ENCODE measurements at regions not wholly inside any gene's neighbourhood (a gene's known extent, or its start where the extent isn't known, plus 50 kb on each side); places are given as distances from the start of the nearest gene placed in this dataset.
"Not testable (repeated sequence)": the region's sequence is repeated elsewhere in the genome, so short reads cannot be mapped to it uniquely, and the experiment has no call there.

DNA sequence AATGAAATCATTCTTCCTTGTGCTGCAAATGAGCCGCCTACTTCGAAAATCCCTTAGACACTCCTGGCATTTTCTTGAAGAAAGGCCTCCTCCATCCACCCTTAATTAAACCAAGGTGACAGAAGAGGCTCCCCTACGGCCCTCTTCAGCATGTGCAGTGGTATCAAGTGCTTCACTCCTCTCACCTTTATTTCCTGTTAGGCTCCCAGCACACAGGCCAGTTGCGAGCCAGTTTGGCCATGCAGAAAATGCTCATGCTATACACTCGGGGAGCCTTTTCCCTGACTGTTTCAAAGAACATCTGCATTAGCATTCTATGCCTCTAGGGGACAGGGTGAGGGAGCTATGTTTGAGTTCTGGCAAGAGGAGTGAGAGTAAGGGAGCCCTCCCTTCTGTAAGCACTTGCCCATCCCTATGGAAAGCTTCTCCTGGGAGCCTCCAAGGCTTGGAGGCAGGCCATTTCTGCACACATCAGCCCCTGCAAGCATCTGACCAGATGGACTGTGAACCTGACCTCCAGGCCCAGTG, 291.5 kb downstream of the RPS29 start:
- no peak overlapping the region for H3K9ac ChIP-seq (ENCODE audit: low read depth, low read length)
- no peaks in the 10 kb centered on the region for H3K4me1 ChIP-seq (ENCODE audit: insufficient read depth, low read length)
- H3K4me3 ChIP-seq (ENCODE audit: low read length): no peak overlapping the region
- H3K27ac ChIP-seq (ENCODE audit: low read length): no peak overlapping the region
- H3K9me3 ChIP-seq (ENCODE audit: insufficient read depth, low read depth, low read length): no peaks in the 10 kb centered on the region
- H3K36me3 ChIP-seq (ENCODE audit: insufficient read depth, low read depth, low read length): no peaks in the 10 kb centered on the region
- H3K27me3 ChIP-seq (ENCODE audit: insufficient read depth, low read length): no peaks in the 10 kb centered on the region

DNA sequence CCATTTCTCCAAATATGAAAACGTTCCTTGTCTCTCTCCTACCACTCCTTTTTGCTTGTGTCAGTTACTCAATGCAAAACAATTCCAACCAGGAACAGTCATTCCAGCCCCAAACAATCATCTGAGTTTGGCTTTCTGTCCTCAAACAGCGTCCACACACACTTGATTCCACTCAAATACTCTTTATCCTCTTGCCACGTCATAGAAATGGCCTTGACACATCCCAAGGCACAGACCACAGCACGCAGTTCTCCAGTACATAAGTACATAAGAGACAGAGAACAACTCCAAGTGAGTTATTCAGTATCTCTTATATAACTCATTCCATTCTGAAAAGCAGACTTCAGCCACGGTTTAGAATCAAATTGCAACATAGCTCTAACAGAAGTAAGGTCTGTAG, 299.2 kb downstream of the RPS29 start:
- Histone ChIP-seq H3K4me1 (ENCODE audit: insufficient read depth, low read length) (no peaks in the 10 kb centered on the region), H3K9ac (ENCODE audit: low read depth, low read length) (no peak overlapping the region), H3K27ac (ENCODE audit: low read length) (no peak overlapping the region), H3K4me3 (ENCODE audit: low read length) (no peak overlapping the region), H3K9me3 (ENCODE audit: insufficient read depth, low read depth, low read length) (no peaks in the 10 kb centered on the region), H3K27me3 (ENCODE audit: insufficient read depth, low read length) (no peaks in the 10 kb centered on the region), H3K36me3 (ENCODE audit: insufficient read depth, low read depth, low read length) (no peaks in the 10 kb centered on the region)

DNA sequence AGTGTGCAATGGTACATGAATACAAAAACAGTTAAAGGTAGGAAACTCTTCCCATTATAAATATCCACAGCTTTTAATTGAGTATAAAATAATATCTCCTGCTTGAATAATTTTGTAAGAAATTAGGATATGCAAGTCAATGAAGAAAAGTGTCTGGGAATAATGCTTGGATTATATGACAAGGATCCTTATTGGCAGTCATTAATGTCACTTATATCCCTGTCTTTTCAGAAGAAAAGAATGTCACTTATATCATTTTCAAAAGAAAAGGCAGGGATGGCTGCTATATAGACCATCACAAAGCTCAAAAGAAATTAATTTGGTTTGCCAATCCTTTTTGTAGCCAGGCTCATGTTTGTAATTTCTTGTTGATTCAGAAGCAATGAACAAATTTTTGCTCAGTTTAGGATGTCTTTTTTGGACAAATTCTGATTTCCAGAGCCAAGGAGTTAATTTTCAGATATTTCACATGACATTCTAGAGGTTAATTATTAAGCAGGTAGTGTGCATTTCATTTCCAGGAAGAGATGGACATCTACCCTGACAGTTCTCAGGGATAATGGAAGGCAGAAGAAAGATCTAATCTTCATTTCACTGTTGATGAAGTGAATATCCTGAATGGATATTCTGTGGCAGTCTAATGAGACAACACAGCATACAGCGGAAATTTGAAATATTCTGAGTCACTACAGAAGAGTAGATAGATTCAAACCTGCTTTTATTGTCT, 299.8 kb downstream of the RPS29 start:
- Histone ChIP-seq H3K9me3 (ENCODE audit: insufficient read depth, low read depth, low read length) (no peaks in the 10 kb centered on the region), H3K36me3 (ENCODE audit: insufficient read depth, low read depth, low read length) (no peaks in the 10 kb centered on the region), H3K9ac (ENCODE audit: low read depth, low read length) (no peak overlapping the region), H3K4me3 (ENCODE audit: low read length) (no peak overlapping the region), H3K4me1 (ENCODE audit: insufficient read depth, low read length) (no peaks in the 10 kb centered on the region), H3K27ac (ENCODE audit: low read length) (no peak overlapping the region), H3K27me3 (ENCODE audit: insufficient read depth, low read length) (no peaks in the 10 kb centered on the region)

DNA sequence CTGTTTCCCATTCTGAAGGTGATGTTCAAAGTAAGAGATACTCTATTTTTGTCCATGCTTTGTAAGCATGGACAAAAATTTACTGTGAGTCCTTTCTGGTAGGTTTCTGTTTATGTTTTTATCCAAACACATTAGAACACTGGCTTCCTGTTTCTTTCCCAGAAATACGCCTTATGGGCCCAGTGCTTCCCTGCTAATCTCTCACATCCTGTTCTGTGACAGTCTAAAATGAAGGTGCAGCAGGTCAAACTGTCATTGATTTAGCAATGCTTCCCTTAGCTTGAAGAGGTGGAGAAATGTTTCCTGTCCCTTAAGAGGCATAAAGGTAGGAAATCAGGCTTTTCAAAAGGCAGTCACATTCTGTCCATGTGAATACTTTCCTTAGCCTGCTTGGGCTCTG, 305.6 kb downstream of the RPS29 start:
- Histone ChIP-seq H3K4me1 (ENCODE audit: insufficient read depth, low read length) (no peaks in the 10 kb centered on the region), H3K27ac (ENCODE audit: low read length) (no peak overlapping the region), H3K4me3 (ENCODE audit: low read length) (no peak overlapping the region), H3K9me3 (ENCODE audit: insufficient read depth, low read depth, low read length) (no peaks in the 10 kb centered on the region), H3K27me3 (ENCODE audit: insufficient read depth, low read length) (no peaks in the 10 kb centered on the region), H3K36me3 (ENCODE audit: insufficient read depth, low read depth, low read length) (no peaks in the 10 kb centered on the region), H3K9ac (ENCODE audit: low read depth, low read length) (no peak overlapping the region)

DNA sequence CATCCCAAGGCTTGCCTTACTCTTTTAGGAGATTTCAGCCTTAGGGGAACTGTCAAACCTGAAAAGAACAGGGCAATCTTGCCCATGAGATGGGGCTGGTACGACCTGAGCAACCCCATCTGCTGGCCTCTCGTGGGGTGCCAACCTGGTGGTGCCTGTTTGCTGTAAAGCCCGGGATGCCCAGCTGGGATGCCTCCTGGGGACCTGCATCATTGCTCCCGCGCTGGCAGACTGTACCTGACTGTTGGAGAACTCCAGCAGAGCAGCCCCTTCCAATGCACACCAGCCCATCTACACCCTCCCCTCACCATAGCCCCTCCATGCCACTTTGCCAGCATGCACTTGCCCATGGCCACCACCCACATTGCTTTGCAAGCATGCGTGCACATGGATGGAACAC, 335.7 kb downstream of the RPS29 start:
- Histone ChIP-seq H3K27ac (ENCODE audit: low read length) (no peak overlapping the region), H3K4me1 (ENCODE audit: insufficient read depth, low read length) (no peaks in the 10 kb centered on the region), H3K9me3 (ENCODE audit: insufficient read depth, low read depth, low read length) (no peaks in the 10 kb centered on the region), H3K4me3 (ENCODE audit: low read length) (no peak overlapping the region), H3K9ac (ENCODE audit: low read depth, low read length) (no peak overlapping the region), H3K36me3 (ENCODE audit: insufficient read depth, low read depth, low read length) (no peaks in the 10 kb centered on the region), H3K27me3 (ENCODE audit: insufficient read depth, low read length) (no peaks in the 10 kb centered on the region)

DNA sequence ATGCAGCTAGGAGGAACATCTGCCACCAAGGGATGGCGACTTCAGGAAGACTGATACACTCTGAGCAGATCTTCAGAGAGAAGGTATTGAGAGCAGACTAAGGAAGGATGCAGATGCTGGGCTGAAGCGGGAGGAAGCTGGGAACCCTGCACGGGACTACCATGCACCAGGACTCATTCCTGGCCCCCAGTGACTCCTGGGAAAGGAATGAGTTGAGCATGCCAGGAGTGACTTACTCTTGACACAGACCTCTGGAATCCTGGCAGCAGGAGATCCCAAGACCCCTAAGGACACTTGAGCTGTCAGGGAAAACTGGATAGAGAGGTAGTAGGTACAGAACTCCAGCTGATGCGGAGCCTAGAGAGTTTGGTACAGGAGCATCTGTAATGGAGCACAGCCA, 336.1 kb downstream of the RPS29 start:
- H3K4me3 ChIP-seq (ENCODE audit: low read length): no peak overlapping the region
- no peaks in the 10 kb centered on the region for H3K4me1 ChIP-seq (ENCODE audit: insufficient read depth, low read length)
- no peak overlapping the region for H3K27ac ChIP-seq (ENCODE audit: low read length)
- no peaks in the 10 kb centered on the region for H3K36me3 ChIP-seq (ENCODE audit: insufficient read depth, low read depth, low read length)
- no peaks in the 10 kb centered on the region for H3K9me3 ChIP-seq (ENCODE audit: insufficient read depth, low read depth, low read length)
- no peak overlapping the region for H3K9ac ChIP-seq (ENCODE audit: low read depth, low read length)
- H3K27me3 ChIP-seq (ENCODE audit: insufficient read depth, low read length): no peaks in the 10 kb centered on the region

DNA sequence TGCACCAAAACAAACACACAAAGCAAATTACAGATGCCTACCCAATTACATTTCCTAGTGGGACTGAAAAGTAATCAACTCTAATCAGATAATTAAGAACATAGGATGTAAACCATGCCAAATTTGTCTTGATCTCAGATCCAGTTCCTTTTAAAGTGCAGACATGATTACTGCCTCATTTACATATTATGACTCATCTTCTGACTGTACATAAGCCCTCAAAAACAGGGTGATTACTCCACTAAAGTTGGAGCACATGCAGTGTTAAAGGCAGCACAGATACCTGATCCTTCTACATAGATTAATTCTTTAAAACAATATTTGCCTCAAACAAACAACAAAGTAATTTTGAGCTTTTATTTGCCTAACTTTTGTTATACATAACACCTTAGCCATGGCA, 337.2 kb downstream of the RPS29 start:
- no peaks in the 10 kb centered on the region for H3K36me3 ChIP-seq (ENCODE audit: insufficient read depth, low read depth, low read length)
- H3K9me3 ChIP-seq (ENCODE audit: insufficient read depth, low read depth, low read length): no peaks in the 10 kb centered on the region
- no peaks in the 10 kb centered on the region for H3K4me1 ChIP-seq (ENCODE audit: insufficient read depth, low read length)
- H3K27ac ChIP-seq (ENCODE audit: low read length): no peak overlapping the region
- no peak overlapping the region for H3K4me3 ChIP-seq (ENCODE audit: low read length)
- H3K9ac ChIP-seq (ENCODE audit: low read depth, low read length): no peak overlapping the region
- H3K27me3 ChIP-seq (ENCODE audit: insufficient read depth, low read length): no peaks in the 10 kb centered on the region

DNA sequence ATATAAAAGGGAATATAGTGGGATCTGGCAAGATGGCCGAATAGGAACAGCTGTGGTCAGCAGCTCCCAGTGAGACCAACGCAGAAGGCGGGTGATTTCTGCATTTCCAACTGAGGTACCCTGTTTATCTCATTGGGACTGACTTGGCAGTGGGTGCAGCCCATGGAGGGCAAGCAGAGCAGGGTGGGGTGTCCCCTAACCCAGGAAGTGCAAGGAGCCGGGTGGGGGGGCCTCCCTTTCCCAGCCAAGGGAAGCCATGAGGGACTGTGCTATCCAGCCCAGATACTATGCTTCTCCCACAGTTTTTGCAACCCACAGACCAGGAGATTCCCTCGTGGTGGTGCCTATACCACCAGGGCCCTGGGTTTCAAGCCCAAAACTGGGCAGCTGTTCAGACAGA, 342.4 kb downstream of the RPS29 start:
- H3K27ac ChIP-seq (ENCODE audit: low read length); H3K9ac ChIP-seq (ENCODE audit: low read depth, low read length); H3K9me3 ChIP-seq (ENCODE audit: insufficient read depth, low read depth, low read length); H3K4me3 ChIP-seq (ENCODE audit: low read length); H3K4me1 ChIP-seq (ENCODE audit: insufficient read depth, low read length); H3K36me3 ChIP-seq (ENCODE audit: insufficient read depth, low read depth, low read length); H3K27me3 ChIP-seq (ENCODE audit: insufficient read depth, low read length): not testable (repeated sequence)

DNA sequence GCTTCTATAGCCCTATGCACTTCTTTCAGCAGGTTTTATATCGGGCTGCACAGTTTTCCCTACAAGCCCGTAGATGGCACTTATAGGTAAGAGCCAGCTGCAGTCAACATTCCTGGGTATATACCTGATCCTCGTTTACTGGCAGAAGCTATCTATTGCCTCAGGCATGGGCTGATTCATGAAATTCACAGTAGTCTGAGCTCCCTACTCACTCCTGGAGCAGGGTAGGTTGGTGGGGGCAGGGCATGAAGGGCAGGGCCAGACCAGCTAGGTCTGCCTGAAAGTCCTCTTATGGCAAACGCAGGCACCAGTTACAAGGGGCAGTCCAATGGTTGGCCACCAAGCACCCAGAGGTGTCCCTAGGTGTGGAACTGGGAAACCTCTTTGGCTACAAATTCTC, 345.8 kb downstream of the RPS29 start:
- Histone ChIP-seq H3K4me3 (ENCODE audit: low read length) (no peak overlapping the region), H3K36me3 (ENCODE audit: insufficient read depth, low read depth, low read length) (no peaks in the 10 kb centered on the region), H3K27me3 (ENCODE audit: insufficient read depth, low read length) (no peaks in the 10 kb centered on the region), H3K9ac (ENCODE audit: low read depth, low read length) (no peak overlapping the region), H3K4me1 (ENCODE audit: insufficient read depth, low read length) (no peaks in the 10 kb centered on the region), H3K9me3 (ENCODE audit: insufficient read depth, low read depth, low read length) (peaks cover 27% of the 10 kb centered on the region), H3K27ac (ENCODE audit: low read length) (no peak overlapping the region)

DNA sequence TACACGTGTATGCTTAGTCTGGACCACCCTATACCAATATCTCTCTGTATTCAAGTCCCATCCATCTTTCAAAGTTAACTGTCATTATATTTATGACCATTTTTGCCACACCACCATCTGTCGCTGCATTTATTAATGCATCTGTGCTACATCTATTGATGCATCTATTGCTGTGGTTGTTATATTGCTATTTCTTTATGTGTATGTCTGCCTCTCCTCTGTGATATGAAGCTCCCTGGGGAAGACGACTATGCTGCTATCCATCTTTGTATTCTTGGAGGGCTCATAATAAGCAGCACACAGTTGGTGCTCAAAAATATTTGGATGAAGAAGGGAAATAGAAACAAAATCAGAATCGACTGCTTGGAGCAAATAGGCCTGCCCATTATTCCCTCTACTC, 357.6 kb downstream of the RPS29 start:
- Histone ChIP-seq H3K9ac (ENCODE audit: low read depth, low read length) (no peak overlapping the region), H3K4me3 (ENCODE audit: low read length) (no peak overlapping the region), H3K9me3 (ENCODE audit: insufficient read depth, low read depth, low read length) (no peaks in the 10 kb centered on the region), H3K27ac (ENCODE audit: low read length) (no peak overlapping the region), H3K4me1 (ENCODE audit: insufficient read depth, low read length) (no peaks in the 10 kb centered on the region), H3K27me3 (ENCODE audit: insufficient read depth, low read length) (no peaks in the 10 kb centered on the region), H3K36me3 (ENCODE audit: insufficient read depth, low read depth, low read length) (no peaks in the 10 kb centered on the region)

DNA sequence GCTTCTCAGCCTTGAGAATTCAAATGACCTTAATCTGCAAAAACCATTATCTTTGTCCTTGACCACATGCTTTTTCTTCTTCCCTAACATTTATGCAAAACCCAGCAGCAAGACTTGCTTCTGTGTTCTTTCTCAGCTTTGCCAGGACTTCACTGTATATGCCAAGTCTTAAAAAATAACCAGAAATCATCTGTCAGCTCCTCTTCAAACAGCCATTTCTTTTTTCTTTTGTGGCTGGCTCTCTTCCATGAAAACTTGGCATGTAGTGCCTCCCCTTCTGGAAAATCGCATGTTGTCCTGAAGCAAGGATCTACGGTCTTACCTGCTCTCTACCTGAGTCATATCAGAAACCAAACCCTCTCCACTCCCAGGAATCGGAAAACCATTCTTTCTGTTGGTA, 364.9 kb downstream of the RPS29 start:
- Histone ChIP-seq H3K36me3 (ENCODE audit: insufficient read depth, low read depth, low read length) (no peaks in the 10 kb centered on the region), H3K4me1 (ENCODE audit: insufficient read depth, low read length) (no peaks in the 10 kb centered on the region), H3K9me3 (ENCODE audit: insufficient read depth, low read depth, low read length) (no peaks in the 10 kb centered on the region), H3K9ac (ENCODE audit: low read depth, low read length) (no peak overlapping the region), H3K27ac (ENCODE audit: low read length) (no peak overlapping the region), H3K27me3 (ENCODE audit: insufficient read depth, low read length) (no peaks in the 10 kb centered on the region), H3K4me3 (ENCODE audit: low read length) (no peak overlapping the region)

DNA sequence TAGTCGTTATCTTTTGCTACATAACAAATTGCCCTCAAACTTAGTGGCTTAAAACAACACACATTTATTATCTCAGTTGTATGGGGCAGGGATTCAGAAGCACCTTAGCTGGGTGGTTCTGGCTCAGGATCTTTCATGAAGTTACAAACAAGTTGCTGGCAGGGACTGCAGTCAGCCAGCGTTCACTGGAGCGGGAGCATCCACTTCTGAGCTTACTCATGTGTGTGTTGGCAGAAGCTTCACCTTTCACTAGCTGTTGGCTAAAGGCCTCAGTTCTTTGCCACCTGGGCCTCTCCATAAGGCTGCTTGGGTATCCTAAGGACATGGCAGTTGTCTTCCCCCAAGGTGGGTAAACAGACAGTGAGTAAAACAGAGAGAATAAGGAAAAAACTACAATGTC, 365.7 kb downstream of the RPS29 start:
- no peak overlapping the region for H3K27ac ChIP-seq (ENCODE audit: low read length)
- no peaks in the 10 kb centered on the region for H3K4me1 ChIP-seq (ENCODE audit: insufficient read depth, low read length)
- H3K27me3 ChIP-seq (ENCODE audit: insufficient read depth, low read length): no peaks in the 10 kb centered on the region
- H3K9ac ChIP-seq (ENCODE audit: low read depth, low read length): no peak overlapping the region
- H3K9me3 ChIP-seq (ENCODE audit: insufficient read depth, low read depth, low read length): no peaks in the 10 kb centered on the region
- no peaks in the 10 kb centered on the region for H3K36me3 ChIP-seq (ENCODE audit: insufficient read depth, low read depth, low read length)
- H3K4me3 ChIP-seq (ENCODE audit: low read length): no peak overlapping the region
